ENCODE measurements at regions not wholly inside any gene's neighbourhood (a gene's known extent, or its start where the extent isn't known, plus 50 kb on each side); places are given as distances from the start of the nearest gene placed in this dataset.

GRCh38 chr5:25393957-25394356 is 749.2 kb upstream of the CDH10 start:
- intact Hi-C loops (cut with micrococcal nuclease; ENCODE audit: unreplicated experiment), result no loop called here
- H3K4me3 ChIP-seq (ENCODE audit: low read depth, low read length, poor library complexity, severe bottlenecking), result no peak overlapping the region
- CTCF ChIA-PET (ENCODE audit: unreplicated experiment), result no interaction called here

GRCh38 chr5:25393256-25393655 is 748.5 kb upstream of the CDH10 start:
- no peak overlapping the region for H3K4me2 ChIP-seq (ENCODE audit: low read length)
- no TSS peak for BruUV-seq (replicated peaks)

More at GRCh38 chr5:25393957-25394356, 749.2 kb upstream of the CDH10 start:
- TF ChIP-seq CTCF (conservative IDR thresholded peaks at IDR 0.05; ENCODE audit: low read length) (no peak), EZH2phosphoT487 (IDR thresholded peaks at IDR 0.05; ENCODE audit: borderline replicate concordance, low read depth, low read length) (no peak)
- H4K20me1 ChIP-seq (ENCODE audit: insufficient read depth, low read length), result no peaks in the 10 kb centered on the region
- H3K27ac ChIP-seq (ENCODE audit: low read depth, low read length, poor library complexity, severe bottlenecking), result no peak overlapping the region
- no peaks in the 10 kb centered on the region for H3K79me2 ChIP-seq (ENCODE audit: insufficient read depth, low read depth, low read length)
- H3K4me1 ChIP-seq (ENCODE audit: insufficient read depth, low read length, poor library complexity, severe bottlenecking), result no peaks in the 10 kb centered on the region
- POLR2A ChIA-PET, result interaction anchor here (0.7 kb wide), 1 partner anchor 492 kb away, joined by 3 read pairs; no protein-coding TSS in a partner anchor
- no peaks in the 10 kb centered on the region for H3K36me3 ChIP-seq (ENCODE audit: insufficient read depth, low read length)
- no peak for DNase-seq (ENCODE audit: low spot score)
- no peak overlapping the region for H2AFZ ChIP-seq (ENCODE audit: low read length)
- H3K9me3 ChIP-seq (ENCODE audit: low read length), result no peaks in the 10 kb centered on the region
- no TSS peak for BruUV-seq (replicated peaks)
- no peaks in the 10 kb centered on the region for H3K9me2 ChIP-seq (ENCODE audit: insufficient read depth, low read length)
- no peak overlapping the region for H3K4me2 ChIP-seq (ENCODE audit: low read length)

More at GRCh38 chr5:25393256-25393655, 748.5 kb upstream of the CDH10 start:
- H4K20me1 ChIP-seq (ENCODE audit: insufficient read depth, low read length), result no peaks in the 10 kb centered on the region
- H3K36me3 ChIP-seq (ENCODE audit: insufficient read depth, low read length), result no peaks in the 10 kb centered on the region
- H3K79me2 ChIP-seq (ENCODE audit: insufficient read depth, low read depth, low read length), result no peaks in the 10 kb centered on the region
- no peaks in the 10 kb centered on the region for H3K4me1 ChIP-seq (ENCODE audit: insufficient read depth, low read length, poor library complexity, severe bottlenecking)
- DNase-seq (ENCODE audit: low spot score), result no peak
- TF ChIP-seq CTCF (conservative IDR thresholded peaks at IDR 0.05; ENCODE audit: low read length) (no peak), EZH2phosphoT487 (IDR thresholded peaks at IDR 0.05; ENCODE audit: borderline replicate concordance, low read depth, low read length) (no peak)
- intact Hi-C loops (cut with micrococcal nuclease; ENCODE audit: unreplicated experiment), result no loop called here
- CTCF ChIA-PET (ENCODE audit: unreplicated experiment), result no interaction called here
- no peaks in the 10 kb centered on the region for H3K9me2 ChIP-seq (ENCODE audit: insufficient read depth, low read length)
- no peak overlapping the region for H3K4me3 ChIP-seq (ENCODE audit: low read depth, low read length, poor library complexity, severe bottlenecking)
- no peak overlapping the region for H3K27ac ChIP-seq (ENCODE audit: low read depth, low read length, poor library complexity, severe bottlenecking)
- H2AFZ ChIP-seq (ENCODE audit: low read length), result no peak overlapping the region
- POLR2A ChIA-PET, result no interaction called here
- H3K9me3 ChIP-seq (ENCODE audit: low read length), result no peaks in the 10 kb centered on the region

Measured in OCI-LY7 (cell line).